GM23248 (cell line): ENCODE measurements at regions not wholly inside any gene's neighbourhood (a gene's known extent, or its start where the extent isn't known, plus 50 kb on each side); places are given as distances from the start of the nearest gene placed in this dataset.

Experiments
- EZH2 ChIP-seq: fragments of 200-600 bp; sonication (generic); IDR thresholded peaks from 2 replicates; pipeline ENCODE4 v1.6.1; 2018; ENCODE audit warnings: antibody characterized with exemption, mild to moderate bottlenecking; ENCODE audit not compliant: insufficient read depth, poor library complexity, severe bottlenecking
- EZH2phosphoT487 ChIP-seq: fragments of 200-600 bp; sonication (generic); IDR thresholded peaks from 2 replicates; pipeline ENCODE4 v1.6.1; 2018; ENCODE audit warnings: antibody characterized with exemption, moderate library complexity, mild to moderate bottlenecking, low read depth; ENCODE audit not compliant: insufficient read depth

DNA sequence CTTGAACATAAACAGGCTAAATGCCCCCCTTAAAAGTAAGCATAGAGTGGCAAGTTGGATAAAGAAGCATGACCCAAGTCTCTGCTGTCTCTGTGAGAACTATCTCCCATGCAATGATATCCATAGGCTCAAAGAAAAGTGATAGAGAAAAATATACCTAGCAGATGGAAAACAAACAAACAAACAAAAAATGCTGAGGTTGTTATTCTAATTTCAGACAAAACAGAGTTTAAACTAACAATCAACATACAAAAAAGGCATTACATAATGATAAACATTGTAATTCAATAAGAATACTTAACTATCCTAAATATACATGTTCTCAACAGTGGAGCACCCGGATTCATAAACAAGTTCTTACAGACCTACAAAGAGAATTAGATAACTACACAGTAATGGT, 626.2 kb upstream of the CNTNAP2 start:
- no peak for TF ChIP-seq EZH2phosphoT487
- no peak for TF ChIP-seq EZH2
